Ishikawa (cell line): ENCODE measurements at regions not wholly inside any gene's neighbourhood (a gene's known extent, or its start where the extent isn't known, plus 50 kb on each side); places are given as distances from the start of the nearest gene placed in this dataset.

Experiments used
- CEBPB ChIP-seq: IDR thresholded peaks from 2 replicates; pipeline ENCODE4 v1.6.1; 2012
- CREB1 ChIP-seq: IDR thresholded peaks from 2 replicates; pipeline ENCODE4 v1.6.1; 2012; ENCODE audit warnings: low read depth
- EGR1 ChIP-seq: IDR thresholded peaks from 2 replicates; pipeline ENCODE4 v1.6.1; 2012
- FOXM1 ChIP-seq: IDR thresholded peaks from 2 replicates; pipeline ENCODE4 v1.6.1; 2012; ENCODE audit warnings: low read depth, borderline replicate concordance
- MAX ChIP-seq: IDR thresholded peaks from 2 replicates; pipeline ENCODE4 v1.6.1; 2012
- NFIC ChIP-seq: IDR thresholded peaks from 2 replicates; pipeline ENCODE4 v1.6.1; 2012
- RAD21 ChIP-seq: IDR thresholded peaks from 2 replicates; pipeline ENCODE4 v1.6.1; 2012; ENCODE audit warnings: low read depth
- REST ChIP-seq: IDR thresholded peaks from 2 replicates; pipeline ENCODE4 v1.6.1; 2012; ENCODE audit warnings: low read depth, mild to moderate bottlenecking
- TAF1 ChIP-seq: IDR thresholded peaks from 2 replicates; pipeline ENCODE4 v1.6.1; 2012; ENCODE audit warnings: low read depth, mild to moderate bottlenecking
- TEAD4 ChIP-seq: IDR thresholded peaks from 2 replicates; pipeline ENCODE4 v1.6.1; 2012
- ZBTB7A ChIP-seq: IDR thresholded peaks from 2 replicates; pipeline ENCODE4 v1.6.1; 2012; ENCODE audit warnings: low read depth

- no peak for TF ChIP-seq CEBPB
- TF ChIP-seq REST, result no peak
- TF ChIP-seq TAF1, result no peak
- TF ChIP-seq FOXM1, result no peak
- no peak for TF ChIP-seq TEAD4
- TF ChIP-seq CREB1, result no peak
- no peak for TF ChIP-seq RAD21
- no peak for TF ChIP-seq MAX
- TF ChIP-seq ZBTB7A, result no peak
- no peak for TF ChIP-seq NFIC
- no peak for TF ChIP-seq EGR1
These were observed 588.9 kb upstream of the NETO1 start for GRCh38 chr18:73456643-73457042.
